SK-N-SH (cell line): ENCODE measurements at regions not wholly inside any gene's neighbourhood (a gene's known extent, or its start where the extent isn't known, plus 50 kb on each side); places are given as distances from the start of the nearest gene placed in this dataset.

Experiments used
- CTCF ChIA-PET: fragments of 300-600, 350-600 bp; formaldehyde crosslinking; extraction: SDS; loops from one replicate; lab custom pipeline; 2021; lab: Yijun Ruan, JAX
- POLR2A ChIA-PET: fragments of 350-600 bp; sonication (Branson Sonifier 250); formaldehyde crosslinking; extraction: SDS; loops from one replicate; lab custom pipeline; 2020; ENCODE audit warnings: antibody characterized with exemption, inconsistent platforms; lab: Yijun Ruan, JAX
- DNase-seq: peaks from one replicate; pipeline ENCODE4 v3.0.0; 2012
- H2AFZ ChIP-seq: fragments of 200-600 bp; sonication (generic); 2 replicates; pipeline ENCODE4 v1.8.1; 2016; ENCODE audit warnings: antibody characterized with exemption, mild to moderate bottlenecking, low read depth
- H3F3A ChIP-seq: fragments of 200-600 bp; sonication (generic); replicated peaks from 2 replicates; pipeline ENCODE3; 2016; ENCODE audit warnings: antibody characterized with exemption, mild to moderate bottlenecking; ENCODE audit not compliant: insufficient read depth
- H3K27ac ChIP-seq, 2 experiments: fragments of 200-500 bp in 1 of 2; fragments of 200-600 bp in 1 of 2; sonication (Bioruptor generic) in 1 of 2; sonication (generic), shearing (Covaris generic) in 1 of 2; 2 replicates each; pipeline versions ENCODE4 v1.5.1 to v1.6.1; 2014 to 2016; ENCODE audit warnings: low read depth in 2 of 2, inconsistent platforms in 1 of 2, low read length in 1 of 2, mild to moderate bottlenecking in 1 of 2, mixed read lengths in 1 of 2
- H3K27me3 ChIP-seq: fragments of 200-600 bp; sonication (generic), shearing (Covaris generic); 2 replicates; pipeline ENCODE4 v1.6.1; 2016; ENCODE audit warnings: mixed run types; ENCODE audit not compliant: insufficient read depth
- H3K36me3 ChIP-seq, 2 experiments: fragments of 200-500 bp in 1 of 2; fragments of 200-600 bp in 1 of 2; sonication (Bioruptor generic) in 1 of 2; sonication (generic) in 1 of 2; replicated peaks in 1 of 2; 2 replicates each; pipeline versions ENCODE3 to v1.5.1; 2014 to 2016; ENCODE audit warnings: low read length in 1 of 2, mild to moderate bottlenecking in 1 of 2; ENCODE audit not compliant: insufficient read depth in 2 of 2, control insufficient read depth in 1 of 2
- H3K4me1 ChIP-seq, 2 experiments: fragments of 200-500 bp in 1 of 2; fragments of 200-600 bp in 1 of 2; sonication (Bioruptor generic) in 1 of 2; sonication (generic), shearing (Covaris generic) in 1 of 2; 2 replicates each; pipeline versions ENCODE4 v1.5.1 to v1.6.1; 2014 to 2016; ENCODE audit warnings: low read depth in 1 of 2, low read length in 1 of 2, mixed run types in 1 of 2; ENCODE audit not compliant: insufficient read depth in 2 of 2, control insufficient read depth in 1 of 2
- H3K4me2 ChIP-seq: fragments of 200-600 bp; sonication (generic), shearing (Covaris generic); 2 replicates; pipeline ENCODE4 v1.6.1; 2017; ENCODE audit warnings: mixed run types
- H3K4me3 ChIP-seq, 2 experiments: fragments of 200-500 bp in 1 of 2; fragments of 200-600 bp in 1 of 2; sonication (Bioruptor generic) in 1 of 2; sonication (generic), shearing (Covaris generic) in 1 of 2; 2 replicates each; pipeline versions ENCODE4 v1.5.1 to v1.8.1; 2014 to 2016; ENCODE audit warnings: low read depth in 2 of 2, inconsistent platforms in 1 of 2, low read length in 1 of 2, mild to moderate bottlenecking in 1 of 2, mixed read lengths in 1 of 2, moderate library complexity in 1 of 2
- H3K79me2 ChIP-seq: fragments of 200-600 bp; sonication (generic); 2 replicates; pipeline ENCODE4 v1.8.1; 2017; ENCODE audit warnings: mild to moderate bottlenecking; ENCODE audit not compliant: insufficient read depth
- H3K9ac ChIP-seq: fragments of 200-600 bp; sonication (generic); 2 replicates; pipeline ENCODE4 v1.6.1; 2017; ENCODE audit warnings: mixed run types
- H3K9me2 ChIP-seq: fragments of 200-600 bp; sonication (generic); 2 replicates; pipeline ENCODE4 v1.6.1; 2017; ENCODE audit warnings: mixed run types
- H3K9me3 ChIP-seq: fragments of 200-600 bp; sonication (generic); 2 replicates; pipeline ENCODE4 v1.6.1; 2017; ENCODE audit warnings: mixed run types, mild to moderate bottlenecking, moderate library complexity
- H4K20me1 ChIP-seq: fragments of 200-600 bp; sonication (generic); 2 replicates; pipeline ENCODE4 v1.6.1; 2017; ENCODE audit warnings: mild to moderate bottlenecking, mixed run types; ENCODE audit not compliant: insufficient read depth
- CHD2 ChIP-seq: fragments of 150-350 bp; IDR thresholded peaks from 2 replicates; pipeline ENCODE4 v1.6.1; 2018; ENCODE audit warnings: low read length; ENCODE audit not compliant: partially characterized antibody
- ELF1 ChIP-seq: IDR thresholded peaks from 2 replicates; pipeline ENCODE4 v1.4.0; 2012
- EP300 ChIP-seq, 2 experiments: IDR thresholded peaks; 2 replicates each; pipeline versions ENCODE4 v1.4.0 to v1.6.1; 2012; ENCODE audit warnings: borderline replicate concordance in 1 of 2, low read depth in 1 of 2, low read length in 1 of 2
- EZH2phosphoT487 ChIP-seq: fragments of 200-600 bp; sonication (generic); IDR thresholded peaks from 2 replicates; pipeline ENCODE4 v1.6.1; 2017; ENCODE audit warnings: low read depth, mixed run types, mild to moderate bottlenecking, antibody characterized with exemption, moderate library complexity, borderline replicate concordance
- FOSL2 ChIP-seq: IDR thresholded peaks from 2 replicates; pipeline ENCODE4 v1.4.0; 2012; ENCODE audit warnings: low read depth, mild to moderate bottlenecking, moderate library complexity, borderline replicate concordance
- FOXJ3 ChIP-seq: sonication (generic); formaldehyde crosslinking; IDR thresholded peaks from 2 replicates; pipeline ENCODE4 v1.5.1; 2020; ENCODE audit warnings: mild to moderate bottlenecking, missing genetic modification reagents
- GATA2 ChIP-seq: sonication (generic); formaldehyde crosslinking; IDR thresholded peaks from 2 replicates; pipeline ENCODE4 v1.5.0; 2020; ENCODE audit warnings: mild to moderate bottlenecking, missing genetic modification reagents
- JUND ChIP-seq: IDR thresholded peaks from 2 replicates; pipeline ENCODE4 v1.4.0; 2012
- MEF2A ChIP-seq: IDR thresholded peaks from 2 replicates; pipeline ENCODE4 v1.4.0; 2012; ENCODE audit warnings: low read depth, borderline replicate concordance
- MXI1 ChIP-seq: IDR thresholded peaks from 2 replicates; pipeline ENCODE4 v1.6.1; 2012; ENCODE audit warnings: mild to moderate bottlenecking, low read depth, low read length, improper control_type of control experiment
- NFIC ChIP-seq: IDR thresholded peaks from 2 replicates; pipeline ENCODE4 v1.4.0; 2012; ENCODE audit warnings: borderline replicate concordance
- POLR2AphosphoS5 ChIP-seq: IDR thresholded peaks from 2 replicates; pipeline ENCODE4 v1.6.1; 2012; ENCODE audit warnings: low read depth, low read length
- RAD21 ChIP-seq: IDR thresholded peaks from 2 replicates; pipeline ENCODE4 v1.6.1; 2012; ENCODE audit warnings: mild to moderate bottlenecking, low read length
- REST ChIP-seq: IDR thresholded peaks from 2 replicates; pipeline ENCODE4 v1.6.1; 2012; ENCODE audit warnings: mild to moderate bottlenecking, low read depth, low read length, moderate library complexity
- RFX5 ChIP-seq: IDR thresholded peaks from 2 replicates; pipeline ENCODE4 v1.6.1; 2012; ENCODE audit warnings: mild to moderate bottlenecking, improper control_type of control experiment, low read length
- SMC3 ChIP-seq: IDR thresholded peaks from 2 replicates; pipeline ENCODE4 v1.6.1; 2012; ENCODE audit warnings: low read depth, low read length, improper control_type of control experiment
- TCF12 ChIP-seq: IDR thresholded peaks from 2 replicates; pipeline ENCODE4 v1.4.0; 2012
- TEAD4 ChIP-seq: IDR thresholded peaks from 2 replicates; pipeline ENCODE4 v1.4.0; 2012; ENCODE audit warnings: mild to moderate bottlenecking, borderline replicate concordance; ENCODE audit not compliant: insufficient read depth
- YY1 ChIP-seq: IDR thresholded peaks from 2 replicates; pipeline ENCODE4 v1.4.0; 2012; ENCODE audit warnings: low read depth, mild to moderate bottlenecking
- WGBS: methylation state at CpG from one replicate; pipeline ENCODE4 v1.1.6; 2017; ENCODE audit warnings: low lambda C conversion rate; 5-methylcytosine and 5-hydroxymethylcytosine counted together
- TF ChIP-seq, protein P1 (sequence below): IDR thresholded peaks from 2 replicates; pipeline ENCODE4 v1.4.0; 2012; ENCODE audit warnings: low read depth
- TF ChIP-seq, protein P2 (sequence below): fragments of 150-350 bp; IDR thresholded peaks from 2 replicates; pipeline ENCODE4 v1.6.1; 2017; ENCODE audit warnings: antibody characterized with exemption, low read length, low read depth, borderline replicate concordance

DNA sequence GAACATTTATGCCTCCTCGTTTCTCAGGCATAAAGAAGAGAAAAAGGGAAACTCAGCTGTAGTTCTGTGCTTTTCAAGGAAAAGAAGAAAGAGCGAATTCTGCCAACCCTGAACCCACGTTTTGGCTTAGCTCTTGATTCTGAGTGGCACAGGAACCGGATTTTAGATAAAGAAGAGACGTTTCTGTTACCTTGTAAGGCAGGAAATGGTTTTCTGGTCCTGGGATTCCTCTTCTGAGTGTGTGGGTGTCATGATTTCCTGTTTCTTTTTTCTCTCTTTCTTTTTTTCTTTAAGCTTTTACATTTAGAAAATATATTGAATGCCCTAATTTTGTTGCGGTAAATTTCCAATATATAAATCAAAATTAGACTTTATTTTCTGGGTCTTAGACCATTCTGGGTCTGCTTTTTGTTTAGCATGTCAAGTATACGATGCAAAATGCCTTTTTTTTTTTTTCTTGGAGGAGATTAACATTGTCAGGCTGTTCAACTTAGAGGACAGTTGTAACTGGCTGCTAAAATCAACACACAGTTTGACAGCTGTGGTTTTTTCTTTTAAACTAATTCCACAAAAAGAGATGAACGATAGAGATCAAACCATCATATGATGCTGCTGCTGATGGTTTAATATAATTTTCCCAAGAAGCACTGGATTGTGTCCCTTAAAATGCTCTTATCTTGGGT, 190.8 kb downstream of the GATA3 start (continued):
- TF ChIP-seq JUND (no peak), EP300 (IDR thresholded peaks at IDR 0.05; ENCODE audit: borderline replicate concordance in 1 of 2, low read depth in 1 of 2, low read length in 1 of 2) (peak in 1 of 2 experiments; percentile 98; a peak in 2 of 4 replicates), NFIC (no peak), YY1 (no peak), RAD21 (peak; percentile 38; the same call in 1 of the 2 replicates), TCF12 (peak; percentile 22; the same call in 1 of the 2 replicates), ELF1 (no peak), TEAD4 (peak; percentile 23; the same call in 1 of the 2 replicates), FOSL2 (no peak), CHD2 (peak; percentile 62), REST (no peak), MEF2A (no peak), RFX5 (peak; percentile 21; the same call in 1 of the 2 replicates), POLR2AphosphoS5 (no peak), EZH2phosphoT487 (no peak)
- TF ChIP-seq, protein P1, sequence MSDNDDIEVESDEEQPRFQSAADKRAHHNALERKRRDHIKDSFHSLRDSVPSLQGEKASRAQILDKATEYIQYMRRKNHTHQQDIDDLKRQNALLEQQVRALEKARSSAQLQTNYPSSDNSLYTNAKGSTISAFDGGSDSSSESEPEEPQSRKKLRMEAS, result no peak

- 50% methylated on average over 2 of the region's 3 CpGs for WGBS
- no peak for DNase-seq
- no peak overlapping the region for H3K9ac ChIP-seq
- no peak for TF ChIP-seq SMC3
- peak; percentile 48; the same call in 1 of the 2 replicates for TF ChIP-seq MXI1
- 0 out of 2 replicates have a peak, but pooled peaks have one; percentile 0 for TF ChIP-seq GATA2 (CRISPR knock-in tag)
- TF ChIP-seq FOXJ3 (CRISPR knock-in tag), result peak; percentile 4; the same call in 1 of the 2 replicates
- no peak for TF ChIP-seq ELF1
- TF ChIP-seq, protein P2, sequence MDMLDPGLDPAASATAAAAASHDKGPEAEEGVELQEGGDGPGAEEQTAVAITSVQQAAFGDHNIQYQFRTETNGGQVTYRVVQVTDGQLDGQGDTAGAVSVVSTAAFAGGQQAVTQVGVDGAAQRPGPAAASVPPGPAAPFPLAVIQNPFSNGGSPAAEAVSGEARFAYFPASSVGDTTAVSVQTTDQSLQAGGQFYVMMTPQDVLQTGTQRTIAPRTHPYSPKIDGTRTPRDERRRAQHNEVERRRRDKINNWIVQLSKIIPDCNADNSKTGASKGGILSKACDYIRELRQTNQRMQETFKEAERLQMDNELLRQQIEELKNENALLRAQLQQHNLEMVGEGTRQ, result no peak
- H2AFZ ChIP-seq, result no peak overlapping the region
- ChIA-PET POLR2A (interaction anchor here (0.9 to 1.8 kb wide), 3 partner anchors 86 to 198 kb away, joined by 3 to 7 read pairs (median 4); no protein-coding TSS in a partner anchor), CTCF (interaction anchor here (1.7 kb wide), 1 partner anchor 9 kb away, joined by 4 read pairs; no protein-coding TSS in a partner anchor)
- no peaks in the 10 kb centered on the region for H4K20me1 ChIP-seq
- H3K27me3 ChIP-seq, result no peaks in the 10 kb centered on the region
- no peak overlapping the region for H3K4me3 ChIP-seq
- H3F3A ChIP-seq, result no peaks in the 10 kb centered on the region
- no peaks in the 10 kb centered on the region for H3K9me3 ChIP-seq
- H3K4me1 ChIP-seq, result peaks cover 0 to 10% of the 10 kb centered on the region in 2 experiments; a peak in 1 of 4 replicates
- H3K79me2 ChIP-seq, result no peaks in the 10 kb centered on the region
- no peaks in the 10 kb centered on the region for H3K36me3 ChIP-seq
- peak overlapping the region in 1 of 2 experiments; percentile 87; a peak in 3 of 4 replicates for H3K27ac ChIP-seq
- H3K9me2 ChIP-seq, result no peaks in the 10 kb centered on the region
- no peak overlapping the region for H3K4me2 ChIP-seq
Observed at GRCh38 chr10:8245814-8246142, 191.3 kb downstream of the GATA3 start.
